Fibroblast of lung (primary cell): ENCODE measurements at regions not wholly inside any gene's neighbourhood (a gene's known extent, or its start where the extent isn't known, plus 50 kb on each side); places are given as distances from the start of the nearest gene placed in this dataset.
"Not testable (repeated sequence)": the region's sequence is repeated elsewhere in the genome, so short reads cannot be mapped to it uniquely, and the experiment has no call there.

Experiments
- CTCF ChIP-seq, 2 donors: IDR thresholded peaks in 1 of 2; conservative IDR thresholded peaks in 1 of 2; 1 replicate in 1 of 2; 2 replicates in 1 of 2; pipeline ENCODE4 v1.5.1; 2011 to 2012; ENCODE audit warnings: low read length in 2 of 2, control low read depth in 1 of 2, inconsistent platforms in 1 of 2, low read depth in 1 of 2, mild to moderate bottlenecking in 1 of 2
- EZH2 ChIP-seq: IDR thresholded peaks from 2 replicates; pipeline ENCODE4 v1.5.1; 2012; ENCODE audit warnings: low read length, control low read depth, mild to moderate bottlenecking; ENCODE audit errors: missing control alignments

- not testable (repeated sequence) for TF ChIP-seq CTCF (conservative IDR thresholded peaks at IDR 0.05 in 1 of 2, IDR thresholded peaks at IDR 0.05 in 1 of 2; ENCODE audit: low read depth in 1 of 2, low read length in 2 of 2); EZH2
Observed at GRCh38 chr4:138456349-138456748, 214.2 kb upstream of the SLC7A11 start.
